Activated naive CD8-positive, alpha-beta T cell treated with anti-CD3 and anti-CD28 coated beads, Interleukin-2, amount 10 ng/mL, durations not matched to agents 7 days and 5 days (primary cell): ENCODE measurements at regions not wholly inside any gene's neighbourhood (a gene's known extent, or its start where the extent isn't known, plus 50 kb on each side); places are given as distances from the start of the nearest gene placed in this dataset.

Experiments
- ATAC-seq: fragments of 150-1000 bp; cut with Tn5 transposase; one replicate; pipeline ENCODE4 v1.10.0; 2021; ENCODE audit warnings: low read depth, moderate library complexity
- POLR2A ChIA-PET: fragments of 350-600 bp; sonication (Branson Sonifier 250); formaldehyde crosslinking; loops from one replicate; lab custom pipeline; 2021; ENCODE audit warnings: antibody characterized with exemption; lab: Charles Lee
- DNase-seq: peaks from one replicate; pipeline ENCODE4 v3.0.0; 2021
- H3K27ac Mint-ChIP-seq: one replicate; pipeline ENCODE4 v1.8.0; 2022; ENCODE audit warnings: mild to moderate bottlenecking, mixed read lengths
- H3K27me3 Mint-ChIP-seq: one replicate; pipeline ENCODE4 v1.8.0; 2022; ENCODE audit warnings: mild to moderate bottlenecking, moderate library complexity, mixed read lengths
- H3K36me3 Mint-ChIP-seq: one replicate; pipeline ENCODE4 v1.8.0; 2021; ENCODE audit warnings: mild to moderate bottlenecking, mixed read lengths
- H3K4me1 Mint-ChIP-seq: one replicate; pipeline ENCODE4 v1.8.0; 2021; ENCODE audit warnings: mixed read lengths
- H3K4me3 Mint-ChIP-seq: one replicate; pipeline ENCODE4 v1.8.0; 2022; ENCODE audit warnings: mild to moderate bottlenecking, moderate library complexity, mixed read lengths
- H3K9me3 Mint-ChIP-seq: one replicate; pipeline ENCODE4 v1.8.0; 2021; ENCODE audit warnings: mixed read lengths

- Mint-ChIP-seq H3K4me1 (no peaks in the 10 kb centered on the region), H3K4me3 (no peak overlapping the region), H3K27me3 (no peaks in the 10 kb centered on the region), H3K27ac (no peak overlapping the region), H3K9me3 (no peaks in the 10 kb centered on the region), H3K36me3 (no peaks in the 10 kb centered on the region)
- no peak for DNase-seq
- POLR2A ChIA-PET, result no interaction called here
- ATAC-seq, result no peak
Measured at GRCh38 chr13:63425131-63425530, 2009.5 kb upstream of the PCDH20 start.

GRCh38 chr13:63421123-63421522 is 2005.5 kb upstream of the PCDH20 start:
- no peak overlapping the region for H3K4me3 Mint-ChIP-seq
- ATAC-seq, result no peak
- peaks cover 3% of the 10 kb centered on the region for H3K9me3 Mint-ChIP-seq
- H3K36me3 Mint-ChIP-seq, result no peaks in the 10 kb centered on the region
- H3K27me3 Mint-ChIP-seq, result no peaks in the 10 kb centered on the region
- no peak for DNase-seq
- no peaks in the 10 kb centered on the region for H3K4me1 Mint-ChIP-seq
- H3K27ac Mint-ChIP-seq, result no peak overlapping the region
- POLR2A ChIA-PET, result no interaction called here

GRCh38 chr13:63420685-63421084 is 2005.0 kb upstream of the PCDH20 start:
- DNase-seq (no peak), ATAC-seq (no peak)
- Mint-ChIP-seq H3K4me1 (no peaks in the 10 kb centered on the region), H3K36me3 (no peaks in the 10 kb centered on the region), H3K27me3 (no peaks in the 10 kb centered on the region), H3K4me3 (no peak overlapping the region), H3K27ac (no peak overlapping the region), H3K9me3 (peaks cover 3% of the 10 kb centered on the region)
- POLR2A ChIA-PET, result no interaction called here

- DNase-seq (no peak), ATAC-seq (no peak)
- H3K4me3 Mint-ChIP-seq, result no peak overlapping the region
- H3K27me3 Mint-ChIP-seq, result no peaks in the 10 kb centered on the region
- H3K36me3 Mint-ChIP-seq, result no peaks in the 10 kb centered on the region
- no peaks in the 10 kb centered on the region for H3K4me1 Mint-ChIP-seq
- peaks cover 3% of the 10 kb centered on the region for H3K9me3 Mint-ChIP-seq
- POLR2A ChIA-PET, result no interaction called here
- no peak overlapping the region for H3K27ac Mint-ChIP-seq
Measured at GRCh38 chr13:63414247-63414646, 1998.6 kb upstream of the PCDH20 start.

- Mint-ChIP-seq H3K4me3 (no peak overlapping the region), H3K27me3 (no peaks in the 10 kb centered on the region), H3K4me1 (no peaks in the 10 kb centered on the region), H3K9me3 (peaks cover 1% of the 10 kb centered on the region), H3K36me3 (no peaks in the 10 kb centered on the region), H3K27ac (no peak overlapping the region)
- POLR2A ChIA-PET, result no interaction called here
- DNase-seq (no peak), ATAC-seq (no peak)
Measured at GRCh38 chr13:63409791-63410351, 1994.2 kb upstream of the PCDH20 start.

GRCh38 chr13:63408331-63409189 is 1992.9 kb upstream of the PCDH20 start:
- Mint-ChIP-seq H3K27ac (no peak overlapping the region), H3K9me3 (peaks cover 1% of the 10 kb centered on the region), H3K4me3 (no peak overlapping the region), H3K36me3 (no peaks in the 10 kb centered on the region), H3K27me3 (no peaks in the 10 kb centered on the region), H3K4me1 (no peaks in the 10 kb centered on the region)
- POLR2A ChIA-PET, result no interaction called here
- no peak for ATAC-seq
- DNase-seq, result no peak

GRCh38 chr13:63403733-63404132 is 1988.1 kb upstream of the PCDH20 start:
- Mint-ChIP-seq H3K27ac (no peak overlapping the region), H3K36me3 (no peaks in the 10 kb centered on the region), H3K27me3 (no peaks in the 10 kb centered on the region), H3K9me3 (peaks cover 1% of the 10 kb centered on the region), H3K4me3 (no peak overlapping the region), H3K4me1 (no peaks in the 10 kb centered on the region)
- no peak for DNase-seq
- no peak for ATAC-seq
- POLR2A ChIA-PET, result no interaction called here

GRCh38 chr13:63396746-63397145 is 1981.1 kb upstream of the PCDH20 start:
- Mint-ChIP-seq H3K27me3 (no peaks in the 10 kb centered on the region), H3K4me3 (no peak overlapping the region), H3K36me3 (no peaks in the 10 kb centered on the region), H3K9me3 (no peaks in the 10 kb centered on the region), H3K4me1 (no peaks in the 10 kb centered on the region), H3K27ac (no peak overlapping the region)
- POLR2A ChIA-PET, result no interaction called here
- DNase-seq (no peak), ATAC-seq (no peak)

- H3K4me1 Mint-ChIP-seq, result no peaks in the 10 kb centered on the region
- ATAC-seq (no peak), DNase-seq (no peak)
- POLR2A ChIA-PET, result no interaction called here
- no peak overlapping the region for H3K4me3 Mint-ChIP-seq
- H3K9me3 Mint-ChIP-seq, result peaks cover 4% of the 10 kb centered on the region
- no peaks in the 10 kb centered on the region for H3K27me3 Mint-ChIP-seq
- no peak overlapping the region for H3K27ac Mint-ChIP-seq
- H3K36me3 Mint-ChIP-seq, result no peaks in the 10 kb centered on the region
Measured at GRCh38 chr13:63393112-63393511, 1977.5 kb upstream of the PCDH20 start.

GRCh38 chr13:63389756-63390155 is 1974.1 kb upstream of the PCDH20 start:
- H3K27ac Mint-ChIP-seq, result no peak overlapping the region
- no peaks in the 10 kb centered on the region for H3K27me3 Mint-ChIP-seq
- no peak for DNase-seq
- no peaks in the 10 kb centered on the region for H3K4me1 Mint-ChIP-seq
- H3K4me3 Mint-ChIP-seq, result no peak overlapping the region
- H3K36me3 Mint-ChIP-seq, result no peaks in the 10 kb centered on the region
- POLR2A ChIA-PET, result no interaction called here
- H3K9me3 Mint-ChIP-seq, result peaks cover 4% of the 10 kb centered on the region
- no peak for ATAC-seq

- no peak for DNase-seq
- H3K27ac Mint-ChIP-seq, result no peak overlapping the region
- H3K27me3 Mint-ChIP-seq, result no peaks in the 10 kb centered on the region
- ATAC-seq, result no peak
- POLR2A ChIA-PET, result no interaction called here
- H3K4me3 Mint-ChIP-seq, result no peak overlapping the region
- no peaks in the 10 kb centered on the region for H3K36me3 Mint-ChIP-seq
- H3K9me3 Mint-ChIP-seq, result peaks cover 7% of the 10 kb centered on the region
- H3K4me1 Mint-ChIP-seq, result no peaks in the 10 kb centered on the region
Measured at GRCh38 chr13:63381078-63381859, 1965.6 kb upstream of the PCDH20 start.

GRCh38 chr13:63377986-63378385 is 1962.3 kb upstream of the PCDH20 start:
- H3K27ac Mint-ChIP-seq, result no peak overlapping the region
- no peaks in the 10 kb centered on the region for H3K27me3 Mint-ChIP-seq
- H3K36me3 Mint-ChIP-seq, result no peaks in the 10 kb centered on the region
- H3K9me3 Mint-ChIP-seq, result peaks cover 8% of the 10 kb centered on the region
- POLR2A ChIA-PET, result no interaction called here
- DNase-seq, result no peak
- no peak overlapping the region for H3K4me3 Mint-ChIP-seq
- no peak for ATAC-seq
- no peaks in the 10 kb centered on the region for H3K4me1 Mint-ChIP-seq

- POLR2A ChIA-PET, result no interaction called here
- ATAC-seq, result no peak
- peaks cover 1% of the 10 kb centered on the region for H3K9me3 Mint-ChIP-seq
- no peak for DNase-seq
- no peaks in the 10 kb centered on the region for H3K27me3 Mint-ChIP-seq
- H3K4me1 Mint-ChIP-seq, result no peaks in the 10 kb centered on the region
- no peaks in the 10 kb centered on the region for H3K36me3 Mint-ChIP-seq
- H3K27ac Mint-ChIP-seq, result no peak overlapping the region
- H3K4me3 Mint-ChIP-seq, result no peak overlapping the region
Measured at GRCh38 chr13:63370101-63370500, 1954.5 kb upstream of the PCDH20 start.
